LNCaP clone FGC (cell line): ENCODE measurements at regions not wholly inside any gene's neighbourhood (a gene's known extent, or its start where the extent isn't known, plus 50 kb on each side); places are given as distances from the start of the nearest gene placed in this dataset.

ENCODE experiments used
- DNase-seq: peaks from one replicate; pipeline ENCODE4 v3.0.0-alpha.2; 2011; ENCODE audit warnings: low read depth
- H3K4me3 ChIP-seq: 2 replicates; pipeline ENCODE4 v1.5.1; 2011; ENCODE audit warnings: mild to moderate bottlenecking, low read depth, low read length, control low read depth
- TF ChIP-seq, protein P1 (sequence below): IDR thresholded peaks from 2 replicates; pipeline ENCODE4 v1.5.1; 2012; ENCODE audit warnings: mild to moderate bottlenecking; ENCODE audit not compliant: control insufficient read depth, insufficient read depth; ENCODE audit errors: extremely low read depth

DNA sequence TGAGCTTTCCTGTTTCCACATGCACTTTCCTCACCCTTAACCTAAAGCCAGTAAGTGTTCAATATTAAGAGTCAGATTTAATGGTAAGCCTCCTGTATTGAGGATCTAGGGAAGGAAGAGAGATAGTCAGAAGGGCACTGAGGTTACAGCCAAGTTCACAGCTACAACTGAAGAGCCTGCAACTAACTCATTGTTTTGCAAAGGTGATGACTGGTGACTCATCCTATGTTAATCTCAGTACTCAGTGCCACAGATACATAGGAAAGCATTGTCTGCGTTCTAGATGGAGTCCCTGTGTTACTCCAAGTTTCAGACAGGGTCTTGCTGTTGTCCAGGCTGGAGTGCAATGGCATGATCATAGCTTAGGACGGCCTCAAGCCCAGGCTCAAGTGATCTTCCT lies 157.0 kb upstream of the RBM19 start:
- no peak for DNase-seq
- TF ChIP-seq, protein P1, sequence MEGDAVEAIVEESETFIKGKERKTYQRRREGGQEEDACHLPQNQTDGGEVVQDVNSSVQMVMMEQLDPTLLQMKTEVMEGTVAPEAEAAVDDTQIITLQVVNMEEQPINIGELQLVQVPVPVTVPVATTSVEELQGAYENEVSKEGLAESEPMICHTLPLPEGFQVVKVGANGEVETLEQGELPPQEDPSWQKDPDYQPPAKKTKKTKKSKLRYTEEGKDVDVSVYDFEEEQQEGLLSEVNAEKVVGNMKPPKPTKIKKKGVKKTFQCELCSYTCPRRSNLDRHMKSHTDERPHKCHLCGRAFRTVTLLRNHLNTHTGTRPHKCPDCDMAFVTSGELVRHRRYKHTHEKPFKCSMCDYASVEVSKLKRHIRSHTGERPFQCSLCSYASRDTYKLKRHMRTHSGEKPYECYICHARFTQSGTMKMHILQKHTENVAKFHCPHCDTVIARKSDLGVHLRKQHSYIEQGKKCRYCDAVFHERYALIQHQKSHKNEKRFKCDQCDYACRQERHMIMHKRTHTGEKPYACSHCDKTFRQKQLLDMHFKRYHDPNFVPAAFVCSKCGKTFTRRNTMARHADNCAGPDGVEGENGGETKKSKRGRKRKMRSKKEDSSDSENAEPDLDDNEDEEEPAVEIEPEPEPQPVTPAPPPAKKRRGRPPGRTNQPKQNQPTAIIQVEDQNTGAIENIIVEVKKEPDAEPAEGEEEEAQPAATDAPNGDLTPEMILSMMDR, result no peak
- no peak overlapping the region for H3K4me3 ChIP-seq

DNA sequence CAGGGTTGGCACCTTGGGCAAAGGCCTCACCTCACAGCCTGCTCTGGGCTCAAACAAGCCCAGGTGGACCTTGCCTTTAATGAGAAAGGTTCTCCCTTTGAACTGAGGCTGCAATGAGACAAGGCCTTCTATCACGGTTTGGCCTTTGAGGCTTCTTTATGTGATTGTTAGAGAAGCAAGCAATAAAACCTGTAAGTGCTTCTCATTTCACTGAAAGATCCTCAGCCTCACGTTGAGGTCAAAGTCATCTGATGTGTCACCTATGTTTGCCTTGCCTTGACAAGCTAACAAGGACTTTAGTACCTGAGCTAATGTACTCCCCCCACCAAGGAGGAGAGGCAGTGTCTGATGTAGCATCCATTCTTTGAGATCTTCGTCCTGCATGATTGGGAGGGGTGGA lies 155.9 kb upstream of the RBM19 start:
- DNase-seq, result no peak
- H3K4me3 ChIP-seq, result no peak overlapping the region
- TF ChIP-seq, protein P1, result no peak

DNA sequence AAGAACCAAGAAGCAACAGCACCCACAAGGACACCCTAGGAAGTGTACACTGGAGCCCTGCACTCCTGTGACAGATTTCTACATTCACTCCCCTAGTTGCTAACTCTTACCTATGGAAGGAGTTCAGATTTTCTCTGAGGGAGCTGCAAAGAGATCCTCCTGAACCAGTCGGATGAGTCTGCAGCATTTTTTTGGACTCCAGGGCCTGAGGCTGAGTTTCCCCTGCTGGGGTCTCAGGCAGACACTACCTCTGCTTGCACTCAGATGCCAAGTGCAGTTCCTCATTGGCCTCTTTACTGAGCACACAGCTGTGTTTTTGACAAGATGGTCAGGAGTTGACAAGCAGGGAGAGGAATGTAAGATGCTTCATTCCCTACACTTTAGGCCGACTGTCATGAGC lies 153.2 kb upstream of the RBM19 start:
- no peak for DNase-seq
- TF ChIP-seq, protein P1, result no peak

DNA sequence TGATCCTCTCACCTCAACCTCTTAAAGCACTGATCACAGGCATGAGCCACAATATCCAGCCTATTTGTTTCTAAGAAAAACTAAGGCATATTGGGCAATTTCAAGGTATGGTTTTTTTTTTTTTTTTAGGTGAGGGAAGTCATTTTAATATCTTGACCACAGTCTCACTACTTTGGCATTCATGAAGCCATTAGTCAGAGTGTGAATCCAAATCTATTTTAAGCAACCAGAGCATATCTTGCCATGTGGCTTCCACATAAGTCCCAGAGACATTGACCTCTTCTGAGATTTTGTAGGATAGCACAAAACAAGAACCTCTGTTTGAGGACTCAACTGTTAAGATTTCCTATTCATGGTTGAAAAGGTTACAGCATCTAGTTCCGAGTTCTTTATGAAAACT lies 130.3 kb upstream of the RBM19 start:
- TF ChIP-seq, protein P1, result no peak
- no peak for DNase-seq
- no peak overlapping the region for H3K4me3 ChIP-seq

More for the DNA sequence above, 153.2 kb upstream of the RBM19 start:
- no peak overlapping the region for H3K4me3 ChIP-seq

DNA sequence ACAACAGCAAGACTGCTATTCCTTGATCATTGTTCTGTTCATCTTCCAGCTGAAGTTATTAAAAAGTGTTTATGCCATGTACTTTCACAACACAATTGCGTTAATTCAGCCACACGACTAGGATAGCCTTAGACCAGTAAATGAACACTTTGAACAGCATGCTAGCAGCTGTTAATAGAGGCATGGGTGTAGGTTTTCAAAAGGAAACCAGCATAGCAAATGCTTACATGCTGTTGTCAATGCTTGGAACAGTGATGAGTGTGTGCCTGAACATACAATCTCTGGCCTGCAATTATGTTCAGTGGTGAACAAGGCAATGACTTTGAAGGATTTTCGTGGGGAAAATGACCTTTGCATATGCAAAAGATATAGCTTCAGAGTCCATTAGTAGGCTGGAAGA lies 127.4 kb upstream of the RBM19 start:
- no peak for DNase-seq
- TF ChIP-seq, protein P1, result no peak
- no peak overlapping the region for H3K4me3 ChIP-seq

DNA sequence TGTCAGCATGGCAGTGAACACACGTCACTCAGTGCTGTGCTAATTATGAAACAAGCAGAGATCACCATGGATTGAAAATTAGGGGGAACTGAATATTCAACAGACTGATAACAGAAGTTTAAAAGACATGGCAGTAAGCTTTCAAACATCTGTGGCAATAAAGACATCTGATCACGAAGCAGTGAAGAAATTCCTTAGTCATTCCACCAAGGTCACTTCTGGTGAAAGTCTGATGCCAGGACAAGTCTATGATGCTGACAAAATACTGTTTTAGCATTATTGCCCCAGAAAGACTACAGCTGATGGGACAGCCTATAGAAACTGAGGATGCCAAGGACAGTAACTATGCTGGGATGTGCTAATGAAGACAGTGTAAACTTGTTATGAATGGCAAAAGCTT lies 126.9 kb upstream of the RBM19 start:
- TF ChIP-seq, protein P1, result no peak
- no peak for DNase-seq
- H3K4me3 ChIP-seq, result no peak overlapping the region

DNA sequence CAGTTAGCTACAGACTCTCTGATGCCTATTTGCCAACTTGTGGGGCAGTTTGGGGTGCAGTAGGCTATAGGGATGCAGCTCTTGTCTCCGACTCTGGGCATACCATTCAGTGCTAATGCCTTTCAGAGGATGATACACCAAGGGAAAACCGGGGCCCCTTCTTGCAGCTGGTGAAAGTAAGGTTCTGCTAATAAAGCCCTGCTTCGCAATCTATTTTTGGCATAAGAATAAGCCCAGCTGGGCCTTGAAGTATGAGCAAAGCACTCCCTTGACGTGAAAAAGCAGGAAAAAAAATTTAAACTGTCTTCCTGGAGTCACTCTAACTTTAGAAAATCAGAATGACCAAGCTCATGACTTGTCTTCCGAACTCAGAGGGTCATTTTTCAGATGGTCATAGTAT lies 124.1 kb upstream of the RBM19 start:
- TF ChIP-seq, protein P1, result no peak
- no peak for DNase-seq
- H3K4me3 ChIP-seq, result no peak overlapping the region
